ENCODE measurements at regions not wholly inside any gene's neighbourhood (a gene's known extent, or its start where the extent isn't known, plus 50 kb on each side); places are given as distances from the start of the nearest gene placed in this dataset.
A peak's percentile ranks its signal among the peaks of the same experiment; 100 is the strongest.

- H3K4me3 ChIP-seq (replicated peaks; ENCODE audit: low read depth, low read length), result no peak overlapping the region
- no peak for TF ChIP-seq CTCF (IDR thresholded peaks at IDR 0.05; ENCODE audit: low read length, missing control alignments)
- DNase-seq (ENCODE audit: low read depth), result peak; percentile 98
Measured at GRCh38 chr12:124512667-124513296, 54.6 kb downstream of the NCOR2 start.

GRCh38 chr12:124511259-124511985, 56.0 kb downstream of the NCOR2 start:
- DNase-seq (ENCODE audit: low read depth), result no peak
- H3K4me3 ChIP-seq (replicated peaks; ENCODE audit: low read depth, low read length), result no peak overlapping the region
- TF ChIP-seq CTCF (IDR thresholded peaks at IDR 0.05; ENCODE audit: low read length, missing control alignments), result no peak

GRCh38 chr12:124510301-124510970, 57.0 kb downstream of the NCOR2 start:
- no peak overlapping the region for H3K4me3 ChIP-seq (replicated peaks; ENCODE audit: low read depth, low read length)
- TF ChIP-seq CTCF (IDR thresholded peaks at IDR 0.05; ENCODE audit: low read length, missing control alignments), result no peak
- no peak for DNase-seq (ENCODE audit: low read depth)

- H3K4me3 ChIP-seq (replicated peaks; ENCODE audit: low read depth, low read length), result no peak overlapping the region
- DNase-seq (ENCODE audit: low read depth), result peak; percentile 87
- no peak for TF ChIP-seq CTCF (IDR thresholded peaks at IDR 0.05; ENCODE audit: low read length, missing control alignments)
Measured at GRCh38 chr12:124509676-124510300, 57.6 kb downstream of the NCOR2 start.

- TF ChIP-seq CTCF (IDR thresholded peaks at IDR 0.05; ENCODE audit: low read length, missing control alignments), result no peak
- no peak overlapping the region for H3K4me3 ChIP-seq (replicated peaks; ENCODE audit: low read depth, low read length)
Measured at GRCh38 chr12:124509300-124509675, 58.1 kb downstream of the NCOR2 start.

GRCh38 chr12:124508381-124509079, 58.9 kb downstream of the NCOR2 start:
- no peak for DNase-seq (ENCODE audit: low read depth)
- H3K4me3 ChIP-seq (replicated peaks; ENCODE audit: low read depth, low read length), result no peak overlapping the region
- TF ChIP-seq CTCF (IDR thresholded peaks at IDR 0.05; ENCODE audit: low read length, missing control alignments), result no peak

More at GRCh38 chr12:124509300-124509675, 58.1 kb downstream of the NCOR2 start:
- no peak for DNase-seq (ENCODE audit: low read depth)

Measured in fibroblast of pulmonary artery (primary cell).